Vagina (tissue), 2 donors: ENCODE measurements at regions not wholly inside any gene's neighbourhood (a gene's known extent, or its start where the extent isn't known, plus 50 kb on each side); places are given as distances from the start of the nearest gene placed in this dataset.

Experiments used
- POLR2A ChIP-seq, 2 donors: fragments of 450-650 bp; IDR thresholded peaks; one replicate each; pipeline ENCODE4 v1.6.1; 2017; ENCODE audit warnings: antibody characterized with exemption in 2 of 2, mild to moderate bottlenecking in 2 of 2, moderate library complexity in 2 of 2
- POLR2AphosphoS5 ChIP-seq, 2 donors: sonication (generic); formaldehyde crosslinking; IDR thresholded peaks; one replicate each; pipeline ENCODE4 v1.9.0; 2017; ENCODE audit warnings: antibody characterized with exemption in 2 of 2, mild to moderate bottlenecking in 2 of 2, low read depth in 1 of 2; ENCODE audit not compliant: insufficient read depth in 1 of 2
- TF ChIP-seq, protein P1 (sequence below), 3 experiments: fragments of 450-650 bp in 2 of 3; fragments of 200-600 bp in 1 of 3; sonication (generic) in 1 of 3; IDR thresholded peaks; one replicate each; pipeline ENCODE4 v1.5.1; 2017 to 2019; ENCODE audit warnings: antibody characterized with exemption in 3 of 3, mild to moderate bottlenecking in 2 of 3, moderate library complexity in 2 of 3

DNA sequence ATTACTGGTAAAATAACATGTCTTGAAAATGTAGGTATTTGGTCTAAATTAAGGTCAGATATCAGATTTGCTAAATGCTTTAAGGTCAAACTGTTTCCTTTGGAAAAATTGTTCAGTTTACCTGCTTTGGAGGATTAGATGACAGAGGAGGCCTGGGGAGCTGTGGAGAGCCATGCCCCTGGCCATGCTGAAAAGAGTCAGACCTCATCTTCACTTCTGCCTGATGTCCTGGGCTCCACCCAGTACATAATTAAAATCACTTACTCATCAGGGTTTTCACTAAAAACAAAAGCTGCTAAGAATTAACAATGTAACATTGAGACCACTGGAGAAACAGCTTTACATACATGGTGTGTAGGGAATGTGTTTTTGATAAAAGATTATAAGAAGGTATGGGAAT is 60.8 kb upstream of the UNC93A start:
- no peak for TF ChIP-seq POLR2A (IDR thresholded peaks at IDR 0.05)
- TF ChIP-seq, protein P1, sequence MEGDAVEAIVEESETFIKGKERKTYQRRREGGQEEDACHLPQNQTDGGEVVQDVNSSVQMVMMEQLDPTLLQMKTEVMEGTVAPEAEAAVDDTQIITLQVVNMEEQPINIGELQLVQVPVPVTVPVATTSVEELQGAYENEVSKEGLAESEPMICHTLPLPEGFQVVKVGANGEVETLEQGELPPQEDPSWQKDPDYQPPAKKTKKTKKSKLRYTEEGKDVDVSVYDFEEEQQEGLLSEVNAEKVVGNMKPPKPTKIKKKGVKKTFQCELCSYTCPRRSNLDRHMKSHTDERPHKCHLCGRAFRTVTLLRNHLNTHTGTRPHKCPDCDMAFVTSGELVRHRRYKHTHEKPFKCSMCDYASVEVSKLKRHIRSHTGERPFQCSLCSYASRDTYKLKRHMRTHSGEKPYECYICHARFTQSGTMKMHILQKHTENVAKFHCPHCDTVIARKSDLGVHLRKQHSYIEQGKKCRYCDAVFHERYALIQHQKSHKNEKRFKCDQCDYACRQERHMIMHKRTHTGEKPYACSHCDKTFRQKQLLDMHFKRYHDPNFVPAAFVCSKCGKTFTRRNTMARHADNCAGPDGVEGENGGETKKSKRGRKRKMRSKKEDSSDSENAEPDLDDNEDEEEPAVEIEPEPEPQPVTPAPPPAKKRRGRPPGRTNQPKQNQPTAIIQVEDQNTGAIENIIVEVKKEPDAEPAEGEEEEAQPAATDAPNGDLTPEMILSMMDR (IDR thresholded peaks at IDR 0.05): no peak
- TF ChIP-seq POLR2AphosphoS5 (IDR thresholded peaks at IDR 0.05; ENCODE audit: insufficient read depth in 1 of 2, low read depth in 1 of 2): no peak
